ENCODE measurements at regions not wholly inside any gene's neighbourhood (a gene's known extent, or its start where the extent isn't known, plus 50 kb on each side); places are given as distances from the start of the nearest gene placed in this dataset.

- TF ChIP-seq, protein P1, sequence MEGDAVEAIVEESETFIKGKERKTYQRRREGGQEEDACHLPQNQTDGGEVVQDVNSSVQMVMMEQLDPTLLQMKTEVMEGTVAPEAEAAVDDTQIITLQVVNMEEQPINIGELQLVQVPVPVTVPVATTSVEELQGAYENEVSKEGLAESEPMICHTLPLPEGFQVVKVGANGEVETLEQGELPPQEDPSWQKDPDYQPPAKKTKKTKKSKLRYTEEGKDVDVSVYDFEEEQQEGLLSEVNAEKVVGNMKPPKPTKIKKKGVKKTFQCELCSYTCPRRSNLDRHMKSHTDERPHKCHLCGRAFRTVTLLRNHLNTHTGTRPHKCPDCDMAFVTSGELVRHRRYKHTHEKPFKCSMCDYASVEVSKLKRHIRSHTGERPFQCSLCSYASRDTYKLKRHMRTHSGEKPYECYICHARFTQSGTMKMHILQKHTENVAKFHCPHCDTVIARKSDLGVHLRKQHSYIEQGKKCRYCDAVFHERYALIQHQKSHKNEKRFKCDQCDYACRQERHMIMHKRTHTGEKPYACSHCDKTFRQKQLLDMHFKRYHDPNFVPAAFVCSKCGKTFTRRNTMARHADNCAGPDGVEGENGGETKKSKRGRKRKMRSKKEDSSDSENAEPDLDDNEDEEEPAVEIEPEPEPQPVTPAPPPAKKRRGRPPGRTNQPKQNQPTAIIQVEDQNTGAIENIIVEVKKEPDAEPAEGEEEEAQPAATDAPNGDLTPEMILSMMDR (IDR thresholded peaks at IDR 0.05): no peak
- TF ChIP-seq EP300 (IDR thresholded peaks at IDR 0.05) (no peak), REST (IDR thresholded peaks at IDR 0.05) (no peak), RFX5 (IDR thresholded peaks at IDR 0.05) (no peak), PHF8 (IDR thresholded peaks at IDR 0.05; ENCODE audit: borderline replicate concordance, low read depth) (no peak), HOXB13 (CRISPR knock-in tag; IDR thresholded peaks at IDR 0.05; ENCODE audit: low read depth) (no peak), POLR2A (IDR thresholded peaks at IDR 0.05; ENCODE audit: low read length) (no peak), NR3C1 (IDR thresholded peaks at IDR 0.05) (no peak), EHMT2 (IDR thresholded peaks at IDR 0.05; ENCODE audit: low read depth) (no peak), BHLHE40 (IDR thresholded peaks at IDR 0.05; ENCODE audit: low read depth, low read length) (no peak)
Observed at GRCh38 chr6:93183531-93183972, 235.8 kb downstream of the EPHA7 start.
